ENCODE measurements at regions not wholly inside any gene's neighbourhood (a gene's known extent, or its start where the extent isn't known, plus 50 kb on each side); places are given as distances from the start of the nearest gene placed in this dataset.
"Not testable (repeated sequence)": the region's sequence is repeated elsewhere in the genome, so short reads cannot be mapped to it uniquely, and the experiment has no call there.

GRCh38 chr1:120238867-120239266 is 62.5 kb upstream of the SEC22B start:
- not testable (repeated sequence) for H3K4me3 ChIP-seq (ENCODE audit: low read depth, low read length); DNase-seq (ENCODE audit: extremely low spot score); H3K36me3 ChIP-seq (ENCODE audit: insufficient read depth); H3K27ac ChIP-seq (ENCODE audit: low read depth); H3K4me1 ChIP-seq (ENCODE audit: insufficient read depth)
- no CpG with 5 or more reads among the region's 2 CpGs for WGBS

GRCh38 chr1:120233661-120234018 is 57.3 kb upstream of the SEC22B start:
- not testable (repeated sequence) for H3K4me1 ChIP-seq (ENCODE audit: insufficient read depth); DNase-seq (ENCODE audit: extremely low spot score); H3K4me3 ChIP-seq (ENCODE audit: low read depth, low read length); H3K36me3 ChIP-seq (ENCODE audit: insufficient read depth); H3K27ac ChIP-seq (ENCODE audit: low read depth)
- 71% methylated on average over 1 of the region's 2 CpGs for WGBS

GRCh38 chr1:120232834-120233660 is 56.7 kb upstream of the SEC22B start:
- H3K4me3 ChIP-seq (ENCODE audit: low read depth, low read length); H3K4me1 ChIP-seq (ENCODE audit: insufficient read depth); H3K27ac ChIP-seq (ENCODE audit: low read depth); H3K36me3 ChIP-seq (ENCODE audit: insufficient read depth); DNase-seq (ENCODE audit: extremely low spot score): not testable (repeated sequence)
- WGBS, result 0% methylated on average over 13 of the region's 53 CpGs

- DNase-seq (ENCODE audit: extremely low spot score); H3K36me3 ChIP-seq (ENCODE audit: insufficient read depth); H3K4me1 ChIP-seq (ENCODE audit: insufficient read depth); H3K27ac ChIP-seq (ENCODE audit: low read depth); H3K4me3 ChIP-seq (ENCODE audit: low read depth, low read length): not testable (repeated sequence)
- no CpG with 5 or more reads among the region's 1 CpG for WGBS
Observed at GRCh38 chr1:120229835-120230234, 53.5 kb upstream of the SEC22B start.

Small RNA genes in the stretch of these regions (small RNA-seq; reads per million reads assigned to genes)
- 0.50 reads per million, percentile 47 among the genes with 10 or more reads in this experiment for gene RF00003
